NK-92 treated with Interleukin-12 subunit alpha and Interleukin-12 subunit beta, amount 100 ng/mL, for 24 hours (cell line): ENCODE measurements at regions not wholly inside any gene's neighbourhood (a gene's known extent, or its start where the extent isn't known, plus 50 kb on each side); places are given as distances from the start of the nearest gene placed in this dataset.
"Not testable (repeated sequence)": the region's sequence is repeated elsewhere in the genome, so short reads cannot be mapped to it uniquely, and the experiment has no call there.

ENCODE experiments used
- DNase-seq: peaks from one replicate; lab custom pipeline; 2025; lab: John Stamatoyannopoulos, UW

DNA sequence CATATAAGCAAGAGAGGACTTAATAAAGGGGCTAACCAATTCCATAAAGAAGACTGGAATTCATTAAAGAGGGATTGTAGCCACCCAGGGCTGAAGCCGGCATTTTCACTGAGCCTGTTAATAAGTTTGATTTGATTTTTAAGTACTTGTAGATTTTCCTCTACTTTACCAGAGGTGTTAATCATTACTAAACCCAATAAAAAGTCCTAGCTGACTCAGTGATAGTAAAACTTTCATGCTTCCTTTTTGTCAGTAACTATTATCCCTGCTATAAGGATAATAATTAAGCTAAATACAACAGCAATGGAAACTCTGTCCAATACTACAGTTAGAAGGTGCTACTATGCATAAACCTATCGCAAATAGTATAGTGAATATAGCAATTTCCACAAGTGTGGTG is 260.2 kb downstream of the CEMIP2 start:
- not testable (repeated sequence) for DNase-seq

GRCh38 chr9:71506821-71507220 is 261.5 kb downstream of the CEMIP2 start:
- peak; percentile 6 for DNase-seq

- no peak for DNase-seq
Observed at GRCh38 chr9:71504636-71505035, 263.7 kb downstream of the CEMIP2 start.

DNA sequence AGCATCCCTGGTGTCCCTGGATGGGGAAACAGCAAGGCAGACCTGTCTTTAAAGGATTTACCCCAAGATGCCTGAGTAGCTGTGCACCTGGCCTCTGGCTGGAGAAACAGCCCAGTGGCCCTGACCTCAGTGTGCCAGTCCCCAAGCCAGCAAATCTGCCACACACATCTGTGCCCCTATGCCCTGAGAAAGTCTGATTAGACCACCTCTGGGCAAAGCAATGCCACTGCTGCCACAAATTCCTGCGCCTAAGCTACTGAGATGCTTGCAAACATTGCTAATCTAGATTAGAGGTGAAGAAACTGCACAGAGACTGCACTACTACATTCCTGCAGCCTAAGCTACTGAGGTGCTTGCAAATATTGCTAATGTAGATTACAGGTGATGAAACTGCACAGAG is 269.6 kb downstream of the CEMIP2 start:
- DNase-seq, result no peak

DNA sequence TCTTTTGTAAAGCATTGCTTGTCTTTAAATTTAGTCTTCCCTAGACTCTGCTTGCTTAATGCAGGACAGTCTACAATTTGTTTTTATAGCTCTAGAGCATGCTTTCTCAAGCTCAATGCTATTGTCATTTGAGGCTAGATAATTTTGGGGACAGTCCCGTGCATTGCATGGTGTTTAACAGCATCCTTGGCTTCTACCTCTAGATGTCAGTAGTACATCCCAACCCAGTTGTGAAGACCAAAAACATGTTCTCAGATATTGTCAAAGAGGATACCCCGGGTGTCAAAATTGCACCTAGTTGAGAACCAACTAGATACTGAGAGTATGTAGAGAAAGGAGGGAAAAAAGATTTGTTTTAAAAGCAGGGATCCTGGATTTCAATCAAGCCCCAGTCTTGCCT is 277.5 kb downstream of the CEMIP2 start:
- no peak for DNase-seq

GRCh38 chr9:71487061-71487460 is 281.3 kb downstream of the CEMIP2 start:
- no peak for DNase-seq

DNA sequence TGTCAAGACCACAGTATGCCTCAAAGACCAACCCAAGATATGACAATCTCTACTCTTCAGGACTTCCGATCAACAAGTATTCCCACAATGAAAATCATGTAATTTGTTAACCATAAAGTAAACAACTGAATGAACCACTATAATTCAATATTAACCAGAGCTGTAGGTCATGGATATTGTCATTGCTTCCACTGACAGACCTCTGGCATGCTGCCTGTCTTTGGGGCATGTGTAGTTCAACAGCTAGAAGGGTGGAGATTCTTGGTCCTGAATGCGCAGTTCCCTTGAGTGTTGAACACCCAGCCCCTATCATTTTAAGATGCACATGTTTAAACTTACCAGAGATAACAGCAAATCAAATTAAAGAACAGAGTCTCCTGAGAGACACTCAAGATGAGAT is 283.0 kb downstream of the CEMIP2 start:
- no peak for DNase-seq

- DNase-seq, result no peak
Observed at GRCh38 chr9:71483436-71483835, 284.9 kb downstream of the CEMIP2 start.

GRCh38 chr9:71479621-71480020 is 288.7 kb downstream of the CEMIP2 start:
- DNase-seq, result no peak

DNA sequence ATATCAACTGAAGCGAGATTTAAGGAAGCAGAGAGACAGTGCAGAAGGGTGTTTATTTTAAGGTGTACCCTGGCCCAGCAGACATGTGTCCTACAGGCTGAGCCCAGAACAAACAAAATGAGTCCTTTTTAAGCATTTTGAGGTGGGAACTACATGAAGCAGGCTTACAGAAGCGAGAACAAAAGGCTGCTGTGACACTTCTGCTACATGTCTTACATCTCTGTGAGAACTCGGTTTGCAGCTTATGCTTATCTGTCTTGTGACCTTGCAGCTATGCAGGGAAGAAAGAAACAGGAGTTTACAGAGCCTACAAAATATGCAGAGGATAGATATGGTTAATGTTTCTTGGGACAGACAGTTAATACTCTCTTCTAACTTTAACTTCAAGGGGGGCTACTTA is 295.9 kb downstream of the CEMIP2 start:
- no peak for DNase-seq

DNA sequence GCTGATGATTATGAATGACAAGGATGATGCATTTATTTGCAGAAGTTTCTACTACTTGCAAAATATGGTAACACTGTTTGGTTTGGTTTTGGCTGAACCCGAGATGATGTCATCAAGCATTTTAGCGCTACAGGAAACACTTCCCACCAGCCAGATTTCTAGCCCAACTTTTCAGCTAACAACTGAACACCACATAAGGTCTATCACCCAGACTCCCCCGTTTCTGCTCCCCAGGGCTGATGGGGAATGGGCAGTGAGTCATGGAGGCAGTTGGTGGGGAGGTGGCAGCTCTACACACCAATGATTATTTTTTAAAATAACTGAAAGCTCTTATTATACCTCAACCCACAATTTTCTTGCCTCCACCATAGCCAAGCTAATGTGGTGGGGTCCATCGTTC is 302.9 kb downstream of the CEMIP2 start:
- peak; percentile 10 for DNase-seq

- DNase-seq, result no peak
Observed at GRCh38 chr9:71459082-71459481, 309.2 kb downstream of the CEMIP2 start.

GRCh38 chr9:71446473-71447411 is 321.6 kb downstream of the CEMIP2 start:
- DNase-seq, result no peak

DNA sequence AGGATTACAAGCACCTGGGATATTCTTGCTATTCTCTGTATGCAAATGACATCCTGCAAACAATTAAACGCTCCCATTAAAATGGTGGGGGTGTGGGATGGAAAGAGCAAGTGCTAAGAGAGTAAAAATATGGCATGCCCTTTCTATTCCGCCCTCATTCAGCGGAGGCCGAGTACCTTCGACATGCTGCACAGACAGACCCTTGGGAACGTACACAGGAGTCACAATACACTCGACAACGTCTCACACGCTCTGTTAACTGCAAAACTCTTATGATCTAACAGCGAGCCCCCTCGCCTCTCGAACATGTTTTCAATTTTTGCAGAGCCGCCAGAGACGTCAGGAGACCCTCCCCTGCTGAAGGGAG is 322.2 kb downstream of the CEMIP2 start:
- no peak for DNase-seq

DNA sequence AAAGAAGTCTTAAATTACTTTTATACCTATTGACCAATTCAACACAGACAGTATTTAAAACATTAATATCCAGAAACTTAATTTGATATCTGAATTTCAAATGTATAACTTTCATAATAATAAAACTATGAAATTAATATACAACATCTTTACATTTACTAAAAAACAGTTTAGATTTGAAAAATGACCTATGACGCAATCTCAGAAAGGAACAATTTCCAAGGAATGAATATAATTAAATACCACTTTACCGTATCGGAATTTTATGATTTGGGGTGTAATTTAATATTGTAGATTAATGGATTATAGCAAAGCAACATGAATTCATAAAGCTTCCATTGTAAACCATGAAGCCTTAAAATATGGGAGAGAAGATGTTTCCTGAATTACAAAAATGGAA is 321.5 kb upstream of the TRPM3 start:
- no peak for DNase-seq

DNA sequence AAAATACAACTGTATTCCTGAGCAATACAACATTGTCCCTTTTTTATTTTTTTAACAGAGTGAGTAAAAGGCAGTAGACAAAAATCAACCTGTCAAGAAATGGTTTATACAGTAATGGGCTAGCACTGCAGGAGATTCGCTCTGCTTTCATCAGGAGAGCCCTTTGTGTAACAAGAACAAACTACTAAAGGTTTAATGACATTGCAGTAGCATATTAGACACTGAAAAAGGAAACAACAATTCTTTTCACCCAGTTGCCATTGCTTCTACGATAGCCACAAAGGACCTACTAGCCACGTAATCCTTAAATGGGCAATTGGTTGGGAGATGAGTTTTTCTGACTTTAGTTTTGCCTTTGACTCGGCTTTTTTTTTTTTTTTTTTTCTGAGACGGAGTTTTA is 319.8 kb upstream of the TRPM3 start:
- no peak for DNase-seq

GRCh38 chr9:71431931-71432330 is 310.5 kb upstream of the TRPM3 start:
- DNase-seq, result no peak

- not testable (repeated sequence) for DNase-seq
Observed at GRCh38 chr9:71407341-71407740, 285.9 kb upstream of the TRPM3 start.

- DNase-seq, result no peak
Observed at GRCh38 chr9:71403106-71403505, 281.7 kb upstream of the TRPM3 start.

- no peak for DNase-seq
Observed at GRCh38 chr9:71393005-71393404, 271.6 kb upstream of the TRPM3 start.

DNA sequence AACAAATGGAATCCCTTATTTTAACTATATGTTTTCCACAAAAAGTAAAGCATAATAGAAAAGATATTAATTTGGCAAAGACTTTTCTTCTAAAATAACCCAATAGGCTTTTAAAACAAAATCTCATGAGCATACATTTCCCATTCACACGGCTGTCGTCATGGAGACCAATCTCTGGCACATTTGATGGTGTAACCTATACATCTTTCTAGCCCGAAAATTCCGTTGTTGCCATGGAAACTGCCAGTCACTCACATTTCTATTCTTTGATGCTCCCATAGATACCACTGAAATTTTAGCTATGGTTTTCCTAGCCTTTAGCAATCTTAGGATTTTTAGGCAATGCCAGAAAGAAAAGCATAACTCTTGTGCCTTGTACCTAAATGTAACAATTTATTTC is 262.9 kb upstream of the TRPM3 start:
- DNase-seq, result no peak

- no peak for DNase-seq
Observed at GRCh38 chr9:71383308-71383940, 262.0 kb upstream of the TRPM3 start.

DNA sequence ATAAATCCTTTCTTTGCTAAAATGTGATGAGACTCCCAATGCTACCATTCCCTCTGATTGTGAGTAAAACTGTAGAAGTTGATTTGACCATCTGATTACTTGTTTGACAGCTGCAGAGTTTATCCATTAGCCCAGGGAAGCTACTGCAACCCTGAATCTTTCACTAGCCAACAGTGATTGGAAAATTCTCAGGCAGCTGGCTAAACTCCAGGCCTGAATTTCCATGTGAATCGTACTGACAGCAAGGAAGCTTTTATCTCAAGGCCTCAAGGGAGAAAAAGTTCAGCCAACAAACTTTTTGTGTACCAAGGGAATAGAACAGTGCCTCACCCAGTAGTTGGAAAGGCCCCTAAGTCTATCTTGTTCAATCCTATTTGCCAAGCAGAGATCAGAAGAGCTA is 246.7 kb upstream of the TRPM3 start:
- no peak for DNase-seq
